ENCODE measurements at regions not wholly inside any gene's neighbourhood (a gene's known extent, or its start where the extent isn't known, plus 50 kb on each side); places are given as distances from the start of the nearest gene placed in this dataset.

GRCh38 chr7:18320971-18321567 lies 174.5 kb upstream of the HDAC9 start:
- no peak for DNase-seq

GRCh38 chr7:18330548-18330947 lies 165.0 kb upstream of the HDAC9 start:
- no peak for DNase-seq

GRCh38 chr7:18336626-18337025 lies 158.9 kb upstream of the HDAC9 start:
- no peak for DNase-seq

GRCh38 chr7:18337048-18337809 lies 158.3 kb upstream of the HDAC9 start:
- no peak for DNase-seq

- no peak for DNase-seq
Measured at GRCh38 chr7:18338910-18339523, 156.5 kb upstream of the HDAC9 start.

GRCh38 chr7:18341756-18342155 lies 153.8 kb upstream of the HDAC9 start:
- peak; percentile 13 for DNase-seq

- DNase-seq = no peak
Measured at GRCh38 chr7:18343047-18343446, 152.5 kb upstream of the HDAC9 start.

- no peak for DNase-seq
Measured at GRCh38 chr7:18344536-18344935, 151.0 kb upstream of the HDAC9 start.

GRCh38 chr7:18345641-18346234 lies 149.8 kb upstream of the HDAC9 start:
- DNase-seq = peak; percentile 74

GRCh38 chr7:18347170-18347569 lies 148.4 kb upstream of the HDAC9 start:
- DNase-seq = no peak

- DNase-seq = no peak
Measured at GRCh38 chr7:18350678-18351077, 144.9 kb upstream of the HDAC9 start.

GRCh38 chr7:18352339-18353255 lies 143.0 kb upstream of the HDAC9 start:
- DNase-seq = peak; percentile 53

GRCh38 chr7:18353339-18353738 lies 142.2 kb upstream of the HDAC9 start:
- DNase-seq = no peak

- peak; percentile 47 for DNase-seq
Measured at GRCh38 chr7:18354108-18355085, 141.2 kb upstream of the HDAC9 start.

GRCh38 chr7:18356191-18356645 lies 139.3 kb upstream of the HDAC9 start:
- DNase-seq = peak; percentile 10

GRCh38 chr7:18357691-18358090 lies 137.9 kb upstream of the HDAC9 start:
- DNase-seq = no peak

- peak; percentile 73 for DNase-seq
Measured at GRCh38 chr7:18361756-18362155, 133.8 kb upstream of the HDAC9 start.

- DNase-seq = no peak
Measured at GRCh38 chr7:18363751-18364380, 131.7 kb upstream of the HDAC9 start.

GRCh38 chr7:18364396-18364795 lies 131.2 kb upstream of the HDAC9 start:
- DNase-seq = no peak

GRCh38 chr7:18366394-18366793 lies 129.2 kb upstream of the HDAC9 start:
- no peak for DNase-seq

- no peak for DNase-seq
Measured at GRCh38 chr7:18369011-18369410, 126.5 kb upstream of the HDAC9 start.
